ENCODE measurements at regions not wholly inside any gene's neighbourhood (a gene's known extent, or its start where the extent isn't known, plus 50 kb on each side); places are given as distances from the start of the nearest gene placed in this dataset.

GRCh38 chr13:67758975-67759374, 528.8 kb upstream of the PCDH9 start:
- Histone ChIP-seq H3K4me1 (ENCODE audit: control insufficient read depth, insufficient read depth, low read length, poor library complexity, severe bottlenecking) (no peaks in the 10 kb centered on the region), H3K36me3 (ENCODE audit: control insufficient read depth, insufficient read depth, low read length) (no peaks in the 10 kb centered on the region), H3K27ac (ENCODE audit: low read depth, low read length, severe bottlenecking) (no peak overlapping the region), H3K4me3 (ENCODE audit: extremely low read depth, insufficient read depth, low read length, poor library complexity, severe bottlenecking) (no peak overlapping the region), H3K9me3 (ENCODE audit: control insufficient read depth, low read length) (no peaks in the 10 kb centered on the region)
- 86 to 92% methylated on average over 2 to 3 of the region's 5 CpGs for WGBS, 2 experiments (ENCODE audit: insufficient coverage in 2 of 2)

DNA sequence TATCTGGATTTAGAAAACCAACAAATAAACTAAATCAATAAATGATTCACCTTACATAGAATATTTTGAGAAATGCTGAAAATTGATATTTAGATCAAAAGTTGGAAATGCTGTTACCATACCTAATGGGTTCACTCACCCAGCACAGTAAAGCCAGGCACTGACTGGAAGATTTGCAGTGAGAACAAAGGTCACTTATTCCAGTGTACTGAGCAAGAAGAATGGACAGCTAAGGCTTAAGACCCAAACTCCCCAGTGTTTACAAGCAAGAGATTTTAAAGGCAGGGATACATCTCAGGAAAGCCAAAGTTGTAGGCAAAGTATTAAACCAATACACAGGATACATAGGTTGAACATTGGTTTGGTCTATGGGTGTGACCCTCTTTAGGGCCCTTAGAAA, 523.9 kb upstream of the PCDH9 start:
- no peak overlapping the region for H3K4me3 ChIP-seq (ENCODE audit: extremely low read depth, insufficient read depth, low read length, poor library complexity, severe bottlenecking)
- no peaks in the 10 kb centered on the region for H3K9me3 ChIP-seq (ENCODE audit: control insufficient read depth, low read length)
- no peaks in the 10 kb centered on the region for H3K4me1 ChIP-seq (ENCODE audit: control insufficient read depth, insufficient read depth, low read length, poor library complexity, severe bottlenecking)
- H3K27ac ChIP-seq (ENCODE audit: low read depth, low read length, severe bottlenecking) = no peak overlapping the region
- no peaks in the 10 kb centered on the region for H3K36me3 ChIP-seq (ENCODE audit: control insufficient read depth, insufficient read depth, low read length)

DNA sequence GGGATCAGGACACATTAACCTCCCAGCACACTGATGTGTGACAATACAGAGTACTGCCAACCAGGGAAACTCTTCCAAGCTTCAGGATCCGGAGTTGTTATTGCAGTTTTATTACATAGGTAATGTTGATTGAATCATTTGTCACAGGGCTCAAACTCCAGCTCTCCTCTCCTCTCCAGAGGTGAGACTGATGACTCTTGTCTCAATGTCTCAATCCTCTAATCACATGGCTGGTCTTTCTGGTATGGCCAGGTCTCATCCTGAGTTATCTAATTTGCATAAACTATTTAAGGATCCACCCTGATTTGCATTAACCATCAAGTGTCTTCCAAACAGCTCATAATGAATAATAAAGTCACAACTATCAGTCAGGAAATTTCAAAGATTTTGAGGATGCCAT, 522.6 kb upstream of the PCDH9 start:
- Histone ChIP-seq H3K4me3 (ENCODE audit: extremely low read depth, insufficient read depth, low read length, poor library complexity, severe bottlenecking) (no peak overlapping the region), H3K36me3 (ENCODE audit: control insufficient read depth, insufficient read depth, low read length) (no peaks in the 10 kb centered on the region), H3K27ac (ENCODE audit: low read depth, low read length, severe bottlenecking) (no peak overlapping the region), H3K9me3 (ENCODE audit: control insufficient read depth, low read length) (no peaks in the 10 kb centered on the region), H3K4me1 (ENCODE audit: control insufficient read depth, insufficient read depth, low read length, poor library complexity, severe bottlenecking) (no peaks in the 10 kb centered on the region)
- WGBS, 2 experiments (ENCODE audit: insufficient coverage in 2 of 2) = no CpG with 5 or more reads among the region's 1 CpG

- 44 to 57% methylated on average over 1 to 2 of the region's 2 CpGs for WGBS, 2 experiments (ENCODE audit: insufficient coverage in 2 of 2)
- Histone ChIP-seq H3K4me1 (ENCODE audit: control insufficient read depth, insufficient read depth, low read length, poor library complexity, severe bottlenecking) (no peaks in the 10 kb centered on the region), H3K36me3 (ENCODE audit: control insufficient read depth, insufficient read depth, low read length) (no peaks in the 10 kb centered on the region), H3K4me3 (ENCODE audit: extremely low read depth, insufficient read depth, low read length, poor library complexity, severe bottlenecking) (no peak overlapping the region), H3K9me3 (ENCODE audit: control insufficient read depth, low read length) (no peaks in the 10 kb centered on the region), H3K27ac (ENCODE audit: low read depth, low read length, severe bottlenecking) (no peak overlapping the region)
Observed at GRCh38 chr13:67742478-67742877, 512.3 kb upstream of the PCDH9 start.

DNA sequence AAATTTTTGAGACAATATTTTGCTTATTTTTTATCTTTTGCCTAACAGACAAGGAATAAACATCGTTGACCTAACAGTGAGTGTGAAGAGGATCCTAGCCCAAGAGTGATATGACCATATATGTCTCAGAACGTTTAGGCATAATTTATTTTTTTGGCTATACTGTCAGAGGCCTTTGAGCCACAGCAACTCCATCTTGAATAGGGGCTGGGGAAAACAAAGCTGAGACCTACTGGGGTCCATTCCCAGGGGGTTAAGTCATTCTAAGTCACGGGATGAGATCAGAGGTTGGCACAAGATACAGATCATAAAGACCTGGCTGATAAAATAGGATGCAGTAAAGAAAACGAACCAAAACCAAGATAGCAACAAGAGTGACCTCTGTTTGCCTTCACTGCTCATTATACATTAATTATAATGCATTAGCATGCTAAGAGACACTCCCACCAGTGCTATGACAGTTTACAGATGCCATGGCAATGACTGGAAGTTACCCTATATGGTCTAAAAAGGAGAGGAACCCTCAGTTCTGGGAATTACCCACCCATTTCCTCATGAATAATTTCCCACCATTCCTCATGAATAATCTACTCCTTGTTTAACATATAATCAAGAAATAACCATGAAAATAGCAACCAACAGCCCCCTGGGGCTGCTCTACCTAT, 510.9 kb upstream of the PCDH9 start:
- no peak overlapping the region for H3K27ac ChIP-seq (ENCODE audit: low read depth, low read length, severe bottlenecking)
- 55% methylated on average over 2 of the region's 4 CpGs; no CpG with 5 or more reads in 1 of the 2 experiments for WGBS, 2 experiments (ENCODE audit: insufficient coverage in 2 of 2)
- H3K4me3 ChIP-seq (ENCODE audit: extremely low read depth, insufficient read depth, low read length, poor library complexity, severe bottlenecking) = no peak overlapping the region
- no peaks in the 10 kb centered on the region for H3K9me3 ChIP-seq (ENCODE audit: control insufficient read depth, low read length)
- H3K4me1 ChIP-seq (ENCODE audit: control insufficient read depth, insufficient read depth, low read length, poor library complexity, severe bottlenecking) = no peaks in the 10 kb centered on the region
- H3K36me3 ChIP-seq (ENCODE audit: control insufficient read depth, insufficient read depth, low read length) = no peaks in the 10 kb centered on the region

DNA sequence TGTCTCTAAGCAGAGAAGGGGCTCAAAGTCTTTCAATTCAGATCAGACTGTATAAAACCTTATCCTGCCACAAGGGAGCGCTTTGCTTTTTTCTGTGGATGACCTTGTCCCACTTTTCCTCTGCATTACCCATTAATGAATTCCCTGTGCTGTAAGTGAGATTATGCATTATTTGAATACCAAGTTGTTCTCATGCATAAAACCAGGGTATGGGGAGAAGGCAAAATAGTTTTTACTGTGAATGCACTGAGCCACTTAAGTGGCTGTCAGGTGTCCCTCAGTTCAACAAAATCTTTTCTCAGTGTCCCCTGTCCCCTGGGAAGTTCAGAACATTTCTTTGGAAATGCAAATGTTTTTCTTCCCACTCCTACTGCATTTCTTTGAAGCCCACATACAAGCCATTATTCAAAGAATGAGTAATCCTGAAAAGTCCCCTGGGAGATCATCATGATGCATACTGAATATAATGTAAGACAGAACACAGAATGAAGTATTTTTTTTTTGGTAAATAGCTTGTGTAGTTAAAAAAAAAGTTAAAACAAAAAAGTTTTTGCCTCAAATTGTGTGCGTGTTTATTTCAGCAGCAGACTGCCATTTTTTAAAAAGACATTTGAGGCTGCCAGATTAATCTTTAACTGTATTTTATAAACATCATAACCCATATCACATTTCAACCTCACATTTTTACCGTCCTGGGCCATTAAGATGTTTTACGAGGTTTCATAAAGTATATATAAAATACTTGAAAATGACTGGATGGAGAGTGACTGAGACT, 506.7 kb upstream of the PCDH9 start:
- Histone ChIP-seq H3K36me3 (ENCODE audit: control insufficient read depth, insufficient read depth, low read length) (no peaks in the 10 kb centered on the region), H3K27ac (ENCODE audit: low read depth, low read length, severe bottlenecking) (no peak overlapping the region), H3K4me3 (ENCODE audit: extremely low read depth, insufficient read depth, low read length, poor library complexity, severe bottlenecking) (no peak overlapping the region), H3K4me1 (ENCODE audit: control insufficient read depth, insufficient read depth, low read length, poor library complexity, severe bottlenecking) (no peaks in the 10 kb centered on the region), H3K9me3 (ENCODE audit: control insufficient read depth, low read length) (no peaks in the 10 kb centered on the region)
- 20 to 40% methylated on average over 1 of the region's 4 CpGs for WGBS, 2 experiments (ENCODE audit: insufficient coverage in 2 of 2)

DNA sequence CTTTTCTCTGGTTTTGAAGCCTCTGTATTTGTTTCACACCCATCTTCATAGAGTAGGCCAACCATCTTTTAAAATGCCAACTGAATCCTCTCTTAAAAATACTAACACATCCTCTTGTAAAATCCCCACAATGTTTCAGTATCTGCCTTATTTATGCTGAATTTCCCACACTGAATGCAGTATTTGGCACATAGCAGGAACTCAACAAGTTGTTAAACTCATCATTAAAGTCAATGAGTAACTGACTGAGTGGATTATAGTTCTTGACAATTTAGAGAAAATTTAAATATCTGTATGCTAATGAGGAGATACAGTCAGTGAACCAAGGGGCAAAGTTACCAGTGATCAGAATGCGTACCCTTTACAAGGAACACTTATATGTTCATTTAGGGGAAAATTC, 505.5 kb upstream of the PCDH9 start:
- no peaks in the 10 kb centered on the region for H3K36me3 ChIP-seq (ENCODE audit: control insufficient read depth, insufficient read depth, low read length)
- H3K4me3 ChIP-seq (ENCODE audit: extremely low read depth, insufficient read depth, low read length, poor library complexity, severe bottlenecking) = no peak overlapping the region
- no peaks in the 10 kb centered on the region for H3K9me3 ChIP-seq (ENCODE audit: control insufficient read depth, low read length)
- H3K4me1 ChIP-seq (ENCODE audit: control insufficient read depth, insufficient read depth, low read length, poor library complexity, severe bottlenecking) = no peaks in the 10 kb centered on the region
- no CpG with 5 or more reads among the region's 1 CpG for WGBS, 2 experiments (ENCODE audit: insufficient coverage in 2 of 2)
- H3K27ac ChIP-seq (ENCODE audit: low read depth, low read length, severe bottlenecking) = no peak overlapping the region

GRCh38 chr13:67726979-67727378, 496.8 kb upstream of the PCDH9 start:
- 80 to 100% methylated on average over 2 to 3 of the region's 3 CpGs for WGBS, 2 experiments (ENCODE audit: insufficient coverage in 2 of 2)
- Histone ChIP-seq H3K4me3 (ENCODE audit: extremely low read depth, insufficient read depth, low read length, poor library complexity, severe bottlenecking) (no peak overlapping the region), H3K27ac (ENCODE audit: low read depth, low read length, severe bottlenecking) (no peak overlapping the region)

GRCh38 chr13:67725999-67726398, 495.9 kb upstream of the PCDH9 start:
- Histone ChIP-seq H3K4me3 (ENCODE audit: extremely low read depth, insufficient read depth, low read length, poor library complexity, severe bottlenecking) (no peak overlapping the region), H3K9me3 (ENCODE audit: control insufficient read depth, low read length) (peaks cover 4% of the 10 kb centered on the region), H3K27ac (ENCODE audit: low read depth, low read length, severe bottlenecking) (no peak overlapping the region), H3K36me3 (ENCODE audit: control insufficient read depth, insufficient read depth, low read length) (no peaks in the 10 kb centered on the region), H3K4me1 (ENCODE audit: control insufficient read depth, insufficient read depth, low read length, poor library complexity, severe bottlenecking) (no peaks in the 10 kb centered on the region)
- no CpG with 5 or more reads among the region's 2 CpGs for WGBS, 2 experiments (ENCODE audit: insufficient coverage in 2 of 2)

More at GRCh38 chr13:67726979-67727378, 496.8 kb upstream of the PCDH9 start:
- Histone ChIP-seq H3K36me3 (ENCODE audit: control insufficient read depth, insufficient read depth, low read length) (no peaks in the 10 kb centered on the region), H3K4me1 (ENCODE audit: control insufficient read depth, insufficient read depth, low read length, poor library complexity, severe bottlenecking) (no peaks in the 10 kb centered on the region), H3K9me3 (ENCODE audit: control insufficient read depth, low read length) (peaks cover 4% of the 10 kb centered on the region)

- Histone ChIP-seq H3K36me3 (ENCODE audit: control insufficient read depth, insufficient read depth, low read length) (no peaks in the 10 kb centered on the region), H3K4me3 (ENCODE audit: extremely low read depth, insufficient read depth, low read length, poor library complexity, severe bottlenecking) (no peak overlapping the region), H3K9me3 (ENCODE audit: control insufficient read depth, low read length) (no peaks in the 10 kb centered on the region), H3K4me1 (ENCODE audit: control insufficient read depth, insufficient read depth, low read length, poor library complexity, severe bottlenecking) (no peaks in the 10 kb centered on the region), H3K27ac (ENCODE audit: low read depth, low read length, severe bottlenecking) (no peak overlapping the region)
- 83% methylated on average over 1 of the region's 1 CpG; no CpG with 5 or more reads in 1 of the 2 experiments for WGBS, 2 experiments (ENCODE audit: insufficient coverage in 2 of 2)
Observed at GRCh38 chr13:67713571-67713970, 483.4 kb upstream of the PCDH9 start.

DNA sequence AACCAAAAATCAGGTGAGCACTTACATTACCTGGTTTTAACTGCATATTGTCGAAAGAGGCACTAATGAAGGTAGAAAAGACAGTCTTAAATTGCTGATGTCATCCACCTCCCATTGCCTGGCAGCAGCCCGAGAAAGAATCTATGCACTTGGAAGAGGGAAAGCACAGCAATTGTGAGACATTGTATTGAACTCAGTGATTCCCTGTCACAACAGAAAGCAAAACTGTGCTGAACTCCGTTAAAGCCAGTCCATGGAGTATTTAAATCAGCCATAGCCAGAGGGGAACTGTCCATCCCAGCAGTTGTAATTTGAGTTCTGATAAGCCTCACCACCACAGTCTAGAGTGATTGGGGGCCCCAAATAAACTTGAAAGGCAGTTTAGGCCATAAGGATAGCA, 466.6 kb upstream of the PCDH9 start:
- Histone ChIP-seq H3K27ac (ENCODE audit: low read depth, low read length, severe bottlenecking) (no peak overlapping the region), H3K36me3 (ENCODE audit: control insufficient read depth, insufficient read depth, low read length) (no peaks in the 10 kb centered on the region), H3K9me3 (ENCODE audit: control insufficient read depth, low read length) (no peaks in the 10 kb centered on the region), H3K4me1 (ENCODE audit: control insufficient read depth, insufficient read depth, low read length, poor library complexity, severe bottlenecking) (no peaks in the 10 kb centered on the region), H3K4me3 (ENCODE audit: extremely low read depth, insufficient read depth, low read length, poor library complexity, severe bottlenecking) (no peak overlapping the region)
- WGBS, 2 experiments (ENCODE audit: insufficient coverage in 2 of 2) = 89 to 94% methylated on average over 3 of the region's 3 CpGs

All from mesodermal cell (in vitro differentiated cells).